ENCODE measurements at regions not wholly inside any gene's neighbourhood (a gene's known extent, or its start where the extent isn't known, plus 50 kb on each side); places are given as distances from the start of the nearest gene placed in this dataset.

GRCh38 chr5:8005416-8005815 is 136.5 kb downstream of the MTRR start:
- no peak overlapping the region for H3K27ac ChIP-seq
- ChIA-PET CTCF (no interaction called here), POLR2A (ENCODE audit: low non-redundant PET) (no interaction called here)
- no peak for TF ChIP-seq CTCF (conservative IDR thresholded peaks at IDR 0.05; ENCODE audit: low read depth)
- DNase-seq (ENCODE audit: low spot score): no peak

- H3K27ac ChIP-seq: no peak overlapping the region
- no peak for DNase-seq (ENCODE audit: low spot score)
- ChIA-PET POLR2A (ENCODE audit: low non-redundant PET) (no interaction called here), CTCF (no interaction called here)
- no peak for TF ChIP-seq CTCF (conservative IDR thresholded peaks at IDR 0.05; ENCODE audit: low read depth)
Measured at GRCh38 chr5:8012131-8012977, 143.4 kb downstream of the MTRR start.

- H3K27ac ChIP-seq: no peak overlapping the region
- no peak for TF ChIP-seq CTCF (conservative IDR thresholded peaks at IDR 0.05; ENCODE audit: low read depth)
- CTCF ChIA-PET: no interaction called here
- POLR2A ChIA-PET (ENCODE audit: low non-redundant PET): no interaction called here
- no peak for DNase-seq (ENCODE audit: low spot score)
Measured at GRCh38 chr5:8013948-8014710, 145.2 kb downstream of the MTRR start.

GRCh38 chr5:8019719-8020218 is 150.8 kb downstream of the MTRR start:
- DNase-seq (ENCODE audit: low spot score): no peak
- H3K27ac ChIP-seq: no peak overlapping the region
- CTCF ChIA-PET: no interaction called here
- no peak for TF ChIP-seq CTCF (conservative IDR thresholded peaks at IDR 0.05; ENCODE audit: low read depth)
- POLR2A ChIA-PET (ENCODE audit: low non-redundant PET): no interaction called here

GRCh38 chr5:8020861-8021514 is 152.0 kb downstream of the MTRR start:
- no peak overlapping the region for H3K27ac ChIP-seq
- ChIA-PET POLR2A (ENCODE audit: low non-redundant PET) (no interaction called here), CTCF (no interaction called here)
- no peak for DNase-seq (ENCODE audit: low spot score)
- no peak for TF ChIP-seq CTCF (conservative IDR thresholded peaks at IDR 0.05; ENCODE audit: low read depth)

GRCh38 chr5:8028243-8028642 is 159.3 kb downstream of the MTRR start:
- no peak for TF ChIP-seq CTCF (conservative IDR thresholded peaks at IDR 0.05; ENCODE audit: low read depth)
- ChIA-PET POLR2A (ENCODE audit: low non-redundant PET) (no interaction called here), CTCF (no interaction called here)
- no peak for DNase-seq (ENCODE audit: low spot score)
- no peak overlapping the region for H3K27ac ChIP-seq
